DND-41 (cell line): ENCODE measurements at regions not wholly inside any gene's neighbourhood (a gene's known extent, or its start where the extent isn't known, plus 50 kb on each side); places are given as distances from the start of the nearest gene placed in this dataset.

Experiments
- CTCF ChIP-seq: IDR thresholded peaks from 2 replicates; pipeline ENCODE4 v1.5.1; 2012; ENCODE audit warnings: borderline replicate concordance, low read length, moderate library complexity, mild to moderate bottlenecking; ENCODE audit not compliant: poor library complexity, severe bottlenecking; ENCODE audit errors: extremely low read depth
- EZH2 ChIP-seq: IDR thresholded peaks from 3 replicates; pipeline ENCODE4 v1.6.1; 2012; ENCODE audit warnings: borderline replicate concordance, low read depth, mild to moderate bottlenecking, moderate library complexity, low read length, inconsistent platforms; ENCODE audit not compliant: severe bottlenecking

DNA sequence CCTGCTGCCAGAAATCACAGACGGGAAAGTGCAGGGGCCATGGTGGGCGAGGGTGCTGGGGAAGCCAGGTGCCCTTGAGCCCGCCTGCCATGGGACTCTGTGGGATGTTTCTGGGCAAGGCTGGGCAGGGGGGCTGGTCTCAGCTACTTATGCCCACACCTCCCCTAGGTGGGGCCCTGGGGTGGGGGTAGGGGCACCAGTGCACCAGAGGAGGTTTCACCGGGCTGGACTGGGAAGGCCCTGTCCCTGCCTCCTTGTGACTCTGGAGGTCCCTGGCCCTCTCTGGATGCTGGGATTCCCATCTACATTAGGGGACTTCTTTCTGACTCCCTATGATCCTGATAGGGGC, 75.2 kb upstream of the WNT11 start:
- TF ChIP-seq CTCF (no peak), EZH2 (no peak)
